Body of pancreas (tissue), 4 donors: ENCODE measurements at regions not wholly inside any gene's neighbourhood (a gene's known extent, or its start where the extent isn't known, plus 50 kb on each side); places are given as distances from the start of the nearest gene placed in this dataset.

ENCODE experiments used
- ATAC-seq: fragments of 150-250 bp; one replicate; pipeline ENCODE4 v1.9.1; 2016
- DNase-seq, 4 donors: peaks; one replicate each; pipeline ENCODE4 v3.0.0-alpha.2; 2019
- H3K27ac ChIP-seq, 4 donors: fragments of 200-600 bp; sonication (generic); 1 replicate in 3 of 4; 2 replicates in 1 of 4; pipeline versions ENCODE4 v1.5.1 to v1.6.1; 2016 to 2019; ENCODE audit warnings: mild to moderate bottlenecking in 1 of 4, mixed read lengths in 1 of 4, moderate library complexity in 1 of 4
- H3K27me3 ChIP-seq, 2 donors: fragments of 200-600 bp; sonication (generic); one replicate each; pipeline ENCODE4 v1.6.0; 2016; ENCODE audit warnings: mild to moderate bottlenecking in 1 of 2
- H3K36me3 ChIP-seq, 2 donors: fragments of 200-600 bp; sonication (generic); replicated peaks in 1 of 2; 2 replicates each; pipeline ENCODE4 v1.5.1; 2016; ENCODE audit warnings: low read depth in 2 of 2; ENCODE audit not compliant: insufficient read depth in 1 of 2
- H3K4me1 ChIP-seq: fragments of 200-600 bp; sonication (generic); one replicate; pipeline ENCODE4 v1.6.0; 2016
- H3K4me3 ChIP-seq, 2 donors: fragments of 200-600 bp; sonication (generic); 1 replicate in 1 of 2; 2 replicates in 1 of 2; pipeline ENCODE4 v1.5.1; 2016 to 2019
- H3K9me3 ChIP-seq, 3 donors: fragments of 200-600 bp; sonication (generic); 1 replicate in 2 of 3; 2 replicates in 1 of 3; pipeline ENCODE4 v1.5.1; 2016
- POLR2A ChIP-seq, 3 donors: fragments of 450-650 bp; IDR thresholded peaks; one replicate each; pipeline ENCODE4 v1.6.1; 2016; ENCODE audit warnings: antibody characterized with exemption in 3 of 3, mild to moderate bottlenecking in 2 of 3
- WGBS, 2 donors: methylation state at CpG; one replicate each; pipeline ENCODE4 v1.1.5; 2017; 5-methylcytosine and 5-hydroxymethylcytosine counted together
- intact Hi-C: fragments of 100-400 bp; cut with DNase I; formaldehyde crosslinking; loops from one replicate; pipeline ENCODE4 v1.15.1; 2023
- TF ChIP-seq, protein P1 (sequence below), 7 experiments: fragments of 450-650 bp in 4 of 7; fragments of 200-600 bp in 3 of 7; sonication (generic) in 3 of 7; IDR thresholded peaks; one replicate each; pipeline ENCODE4 v1.5.1; 2016 to 2019; ENCODE audit warnings: antibody characterized with exemption in 7 of 7

DNA sequence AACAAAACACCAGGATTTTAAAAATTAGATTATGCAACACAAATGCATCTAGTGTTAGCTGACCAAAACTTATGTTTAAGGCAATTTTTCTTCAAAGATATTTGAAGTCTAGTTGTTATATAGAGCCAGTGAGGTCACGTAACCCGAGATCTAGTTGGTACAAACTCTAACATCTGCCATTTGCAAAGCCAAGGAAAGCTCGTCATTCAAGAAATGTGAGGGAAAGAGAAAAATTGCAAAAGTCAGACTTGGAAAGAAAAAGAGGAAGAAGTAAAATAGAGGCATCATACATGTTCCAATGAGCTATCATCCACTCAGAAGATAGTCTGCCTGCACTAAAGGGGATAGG, 293.4 kb upstream of the PUM3 start:
- Histone ChIP-seq H3K9me3 (no peaks in the 10 kb centered on the region), H3K27me3 (no peaks in the 10 kb centered on the region), H3K27ac (peak overlapping the region in 1 of 4 donors; percentile 15), H3K4me3 (no peak overlapping the region), H3K36me3 (no peaks in the 10 kb centered on the region), H3K4me1 (no peaks in the 10 kb centered on the region)
- DNase-seq (no peak), ATAC-seq (no peak)
- WGBS, 2 donors: 29 to 35% methylated on average over 3 of the region's 3 CpGs
- intact Hi-C loops: no loop called here
- TF ChIP-seq, protein P1, sequence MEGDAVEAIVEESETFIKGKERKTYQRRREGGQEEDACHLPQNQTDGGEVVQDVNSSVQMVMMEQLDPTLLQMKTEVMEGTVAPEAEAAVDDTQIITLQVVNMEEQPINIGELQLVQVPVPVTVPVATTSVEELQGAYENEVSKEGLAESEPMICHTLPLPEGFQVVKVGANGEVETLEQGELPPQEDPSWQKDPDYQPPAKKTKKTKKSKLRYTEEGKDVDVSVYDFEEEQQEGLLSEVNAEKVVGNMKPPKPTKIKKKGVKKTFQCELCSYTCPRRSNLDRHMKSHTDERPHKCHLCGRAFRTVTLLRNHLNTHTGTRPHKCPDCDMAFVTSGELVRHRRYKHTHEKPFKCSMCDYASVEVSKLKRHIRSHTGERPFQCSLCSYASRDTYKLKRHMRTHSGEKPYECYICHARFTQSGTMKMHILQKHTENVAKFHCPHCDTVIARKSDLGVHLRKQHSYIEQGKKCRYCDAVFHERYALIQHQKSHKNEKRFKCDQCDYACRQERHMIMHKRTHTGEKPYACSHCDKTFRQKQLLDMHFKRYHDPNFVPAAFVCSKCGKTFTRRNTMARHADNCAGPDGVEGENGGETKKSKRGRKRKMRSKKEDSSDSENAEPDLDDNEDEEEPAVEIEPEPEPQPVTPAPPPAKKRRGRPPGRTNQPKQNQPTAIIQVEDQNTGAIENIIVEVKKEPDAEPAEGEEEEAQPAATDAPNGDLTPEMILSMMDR (IDR thresholded peaks at IDR 0.05): no peak
- no peak for TF ChIP-seq POLR2A (IDR thresholded peaks at IDR 0.05)

DNA sequence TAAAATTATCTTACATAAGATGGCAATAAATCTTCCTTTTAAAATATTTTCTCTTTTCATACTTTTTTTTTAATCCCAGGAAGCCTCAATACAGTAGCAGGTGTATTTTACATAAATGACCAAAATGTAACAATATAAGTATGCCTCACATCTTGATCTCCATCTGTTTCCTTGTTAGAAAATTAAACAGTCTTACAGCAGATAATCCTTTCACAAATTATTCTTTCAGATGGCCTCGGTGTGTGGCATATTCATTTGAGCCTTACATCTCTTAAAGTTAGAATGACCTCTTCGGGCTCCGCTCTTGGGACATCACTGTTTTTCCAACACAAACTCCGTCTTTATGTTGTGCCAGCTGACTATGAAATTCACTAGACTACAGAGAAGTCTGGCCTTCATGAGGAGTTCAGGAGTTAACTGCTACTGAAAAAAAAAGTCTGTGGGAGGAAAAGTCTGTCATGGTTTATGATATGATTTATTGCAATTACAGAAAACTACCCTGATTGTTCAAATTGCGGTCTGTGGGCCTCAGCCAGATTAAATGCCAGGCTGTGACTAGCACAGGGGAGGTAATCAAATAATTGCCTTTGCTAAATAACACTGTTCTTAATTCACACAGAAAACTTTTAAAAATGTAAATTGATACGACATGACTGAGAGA, 292.9 kb upstream of the PUM3 start:
- Histone ChIP-seq H3K4me1 (no peaks in the 10 kb centered on the region), H3K36me3 (no peaks in the 10 kb centered on the region), H3K4me3 (no peak overlapping the region), H3K27me3 (no peaks in the 10 kb centered on the region), H3K27ac (peak overlapping the region in 1 of 4 donors; percentile 15), H3K9me3 (no peaks in the 10 kb centered on the region)
- intact Hi-C loops: no loop called here
- WGBS, 2 donors: 33 to 46% methylated on average over 6 of the region's 6 CpGs
- ATAC-seq (no peak), DNase-seq (peak in 1 of 4 donors; percentile 9)
- TF ChIP-seq, protein P1 (IDR thresholded peaks at IDR 0.05): no peak
- TF ChIP-seq POLR2A (IDR thresholded peaks at IDR 0.05): no peak

DNA sequence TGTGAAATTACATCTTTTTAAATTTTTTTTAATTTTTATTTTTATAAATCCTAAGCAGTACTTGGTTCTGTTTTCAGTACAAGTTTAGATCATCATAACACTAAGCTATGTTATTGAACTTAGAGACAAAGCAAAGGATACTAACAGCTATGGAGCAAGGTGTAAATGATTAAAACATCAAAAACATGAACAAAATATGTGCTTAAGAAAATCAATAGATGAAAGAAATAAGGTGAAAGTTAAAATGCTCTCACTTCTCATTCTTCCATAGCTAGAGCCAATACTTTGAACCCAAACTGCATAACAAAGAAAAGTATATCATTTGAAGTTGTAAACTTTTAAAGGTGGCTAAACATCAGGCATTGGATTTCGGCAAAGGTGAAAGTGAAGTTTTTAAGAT, 292.3 kb upstream of the PUM3 start:
- Histone ChIP-seq H3K36me3 (no peaks in the 10 kb centered on the region), H3K27me3 (no peaks in the 10 kb centered on the region), H3K4me3 (no peak overlapping the region), H3K27ac (no peak overlapping the region), H3K9me3 (no peaks in the 10 kb centered on the region), H3K4me1 (no peaks in the 10 kb centered on the region)
- DNase-seq: no peak
- TF ChIP-seq, protein P1 (IDR thresholded peaks at IDR 0.05): no peak
- no peak for TF ChIP-seq POLR2A (IDR thresholded peaks at IDR 0.05)
- WGBS, 2 donors: 62 to 73% methylated on average over 1 of the region's 1 CpG
- intact Hi-C loops: no loop called here
- ATAC-seq: no peak

DNA sequence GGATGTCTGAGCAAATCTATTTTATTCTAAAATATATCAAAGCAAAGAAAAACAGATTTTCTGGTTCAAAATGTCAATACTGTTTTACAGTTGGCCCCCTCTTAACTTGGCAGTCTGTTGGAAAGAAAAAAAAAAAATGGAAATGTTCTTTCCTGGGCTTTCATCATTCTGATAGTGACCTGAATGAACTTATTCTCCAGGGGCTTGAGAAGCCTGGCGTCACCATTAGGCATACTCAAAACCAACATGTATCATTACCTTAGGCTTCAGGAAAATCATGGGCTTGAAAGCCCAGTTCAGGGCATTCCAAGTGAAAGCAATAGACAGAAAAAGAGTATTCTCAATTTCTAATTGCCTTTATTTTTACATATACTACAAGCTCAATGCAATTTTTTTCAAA, 283.7 kb upstream of the PUM3 start:
- intact Hi-C loops: no loop called here
- H3K27ac ChIP-seq: no peak overlapping the region
- H3K36me3 ChIP-seq: no peaks in the 10 kb centered on the region
- H3K4me3 ChIP-seq: no peak overlapping the region
- ATAC-seq (no peak), DNase-seq (no peak)
- H3K9me3 ChIP-seq: no peaks in the 10 kb centered on the region
- WGBS, 2 donors: 43 to 62% methylated on average over 1 of the region's 1 CpG
- H3K4me1 ChIP-seq: no peaks in the 10 kb centered on the region
- TF ChIP-seq POLR2A (IDR thresholded peaks at IDR 0.05): no peak
- TF ChIP-seq, protein P1 (IDR thresholded peaks at IDR 0.05): no peak
- no peaks in the 10 kb centered on the region for H3K27me3 ChIP-seq
